ENCODE measurements at regions not wholly inside any gene's neighbourhood (a gene's known extent, or its start where the extent isn't known, plus 50 kb on each side); places are given as distances from the start of the nearest gene placed in this dataset.

GRCh38 chr13:105612541-105612940 lies 922.9 kb downstream of the EFNB2 start:
- TF ChIP-seq CTCF (conservative IDR thresholded peaks at IDR 0.05; ENCODE audit: low read depth, low read length) = no peak
- TF ChIP-seq MAFK (IDR thresholded peaks at IDR 0.05; ENCODE audit: low read depth, low read length) = no peak
- TF ChIP-seq POLR2A (IDR thresholded peaks at IDR 0.05; ENCODE audit: low read depth, low read length) = no peak

All from IMR-90 (cell line).